ENCODE measurements at regions not wholly inside any gene's neighbourhood (a gene's known extent, or its start where the extent isn't known, plus 50 kb on each side); places are given as distances from the start of the nearest gene placed in this dataset.

- TF ChIP-seq CTCF (IDR thresholded peaks at IDR 0.05 in 4 of 5, conservative IDR thresholded peaks at IDR 0.05 in 1 of 5) (no peak), POLR2A (IDR thresholded peaks at IDR 0.05) (no peak)
Observed at GRCh38 chr1:147053269-147053668, 115.1 kb downstream of the NBPF12 start.
